ENCODE measurements at regions not wholly inside any gene's neighbourhood (a gene's known extent, or its start where the extent isn't known, plus 50 kb on each side); places are given as distances from the start of the nearest gene placed in this dataset.

- Mint-ChIP-seq H3K4me3 (no peak overlapping the region), H3K4me1 (no peaks in the 10 kb centered on the region), H3K9me3 (peaks cover 7 to 8% of the 10 kb centered on the region in 2 experiments; a peak in 2 of 5 replicates), H3K27ac (no peak overlapping the region), H3K27me3 (ENCODE audit: low read depth) (peaks cover 45% of the 10 kb centered on the region), H3K36me3 (ENCODE audit: insufficient read depth in 1 of 3, low read depth in 3 of 3) (no peaks in the 10 kb centered on the region)
- WGBS (ENCODE audit: extremely low coverage, insufficient read length, low lambda C conversion rate) = no CpG with 5 or more reads among the region's 3 CpGs
- H2BK120ac ChIP-seq (ENCODE audit: low read depth, low read length, poor library complexity, severe bottlenecking) = no peak overlapping the region
- H3K23ac ChIP-seq (ENCODE audit: insufficient read length, low read depth, low read length) = no peak overlapping the region
- no peaks in the 10 kb centered on the region for H3K9me3 ChIP-seq (ENCODE audit: control insufficient read depth, low read depth, low read length)
- TF ChIP-seq CTCF (conservative IDR thresholded peaks at IDR 0.05) = no peak
- H4K5ac ChIP-seq (ENCODE audit: insufficient read length, low read depth, low read length) = no peak overlapping the region
- H3K79me2 ChIP-seq (ENCODE audit: insufficient read depth, low read length) = no peaks in the 10 kb centered on the region
- no peak overlapping the region for H2BK15ac ChIP-seq (ENCODE audit: low read depth, low read length)
- H3K14ac ChIP-seq (ENCODE audit: insufficient read depth, low read length) = no peak overlapping the region
- no peak overlapping the region for H2BK20ac ChIP-seq (ENCODE audit: low read depth, low read length, poor library complexity, severe bottlenecking)
- no peaks in the 10 kb centered on the region for H3K23me2 ChIP-seq (ENCODE audit: insufficient read length, low read depth, low read length, poor library complexity, severe bottlenecking)
- no peak overlapping the region for H2BK5ac ChIP-seq (ENCODE audit: insufficient read length, low read length)
- no peak overlapping the region for H4K8ac ChIP-seq (replicated peaks; ENCODE audit: insufficient read length, low read depth, low read length)
- no peak overlapping the region for H2AK5ac ChIP-seq (ENCODE audit: insufficient read length, low read length)
- H3K18ac ChIP-seq (ENCODE audit: insufficient read length, low read depth, low read length) = no peak overlapping the region
- H4K91ac ChIP-seq (ENCODE audit: insufficient read length, low read depth, low read length) = no peak overlapping the region
- DNase-seq = no peak
- no peaks in the 10 kb centered on the region for H3K4me1 ChIP-seq (ENCODE audit: insufficient read depth, low read length)
- no peak overlapping the region for H3T11ph ChIP-seq (ENCODE audit: low read length)
- no peak overlapping the region for H2AFZ ChIP-seq (ENCODE audit: low read length)
- no peaks in the 10 kb centered on the region for H3K27me3 ChIP-seq (ENCODE audit: insufficient read depth, low read length)
- no peaks in the 10 kb centered on the region for H4K20me1 ChIP-seq (ENCODE audit: control insufficient read depth, insufficient read depth, insufficient read length)
- H2BK12ac ChIP-seq (ENCODE audit: insufficient read length, low read depth, low read length) = no peak overlapping the region
- H3K56ac ChIP-seq (ENCODE audit: insufficient read length, low read depth, low read length) = no peak overlapping the region
- no peaks in the 10 kb centered on the region for H3K79me1 ChIP-seq (ENCODE audit: insufficient read depth, low read depth, low read length, poor library complexity, severe bottlenecking)
- H3K9ac ChIP-seq (ENCODE audit: extremely low read depth, insufficient read length, low read length) = no peak overlapping the region
- no peak overlapping the region for H3K27ac ChIP-seq (ENCODE audit: insufficient read length, low read depth, low read length)
- no peak overlapping the region for H3K4ac ChIP-seq (ENCODE audit: low read depth, low read length)
- H3K4me2 ChIP-seq (ENCODE audit: insufficient read depth, insufficient read length, low read length) = no peak overlapping the region
Measured at GRCh38 chr4:18081708-18082107, 60.2 kb upstream of the LCORL start.
